AG09309 (cell line): ENCODE measurements at regions not wholly inside any gene's neighbourhood (a gene's known extent, or its start where the extent isn't known, plus 50 kb on each side); places are given as distances from the start of the nearest gene placed in this dataset.

Source experiments
- DNase-seq: peaks from one replicate; pipeline ENCODE4 v3.0.0-alpha.2; 2010; ENCODE audit warnings: low read depth
- H3K4me3 ChIP-seq: 2 replicates; pipeline ENCODE4 v1.5.1; 2011; ENCODE audit warnings: mild to moderate bottlenecking, low read depth, low read length, moderate library complexity; ENCODE audit not compliant: control insufficient read depth
- CTCF ChIP-seq: IDR thresholded peaks from 2 replicates; pipeline ENCODE4 v1.5.1; 2011; ENCODE audit warnings: mild to moderate bottlenecking, low read depth, low read length, inconsistent platforms; ENCODE audit not compliant: insufficient read depth, control insufficient read depth; ENCODE audit errors: missing control alignments

- DNase-seq, result no peak
- TF ChIP-seq CTCF, result no peak
Measured at GRCh38 chr10:78360284-78360683, 326.6 kb downstream of the RPS24 start.

GRCh38 chr10:78361031-78361430, 327.4 kb downstream of the RPS24 start:
- no peak for TF ChIP-seq CTCF
- no peak overlapping the region for H3K4me3 ChIP-seq
- DNase-seq, result no peak

More at GRCh38 chr10:78360284-78360683, 326.6 kb downstream of the RPS24 start:
- no peak overlapping the region for H3K4me3 ChIP-seq

- TF ChIP-seq CTCF, result no peak
- no peak for DNase-seq
- no peak overlapping the region for H3K4me3 ChIP-seq
Measured at GRCh38 chr10:78362406-78363022, 328.9 kb downstream of the RPS24 start.

- DNase-seq, result no peak
- no peak overlapping the region for H3K4me3 ChIP-seq
- no peak for TF ChIP-seq CTCF
Measured at GRCh38 chr10:78363190-78363589, 329.5 kb downstream of the RPS24 start.

- TF ChIP-seq CTCF, result no peak
- H3K4me3 ChIP-seq, result no peak overlapping the region
- DNase-seq, result no peak
Measured at GRCh38 chr10:78365694-78366093, 332.0 kb downstream of the RPS24 start.

GRCh38 chr10:78366663-78367411, 333.2 kb downstream of the RPS24 start:
- TF ChIP-seq CTCF, result no peak
- no peak overlapping the region for H3K4me3 ChIP-seq
- DNase-seq, result no peak
